ENCODE measurements at regions not wholly inside any gene's neighbourhood (a gene's known extent, or its start where the extent isn't known, plus 50 kb on each side); places are given as distances from the start of the nearest gene placed in this dataset.

- no peaks in the 10 kb centered on the region for H3K4me1 Mint-ChIP-seq
- no peaks in the 10 kb centered on the region for H3K9me3 ChIP-seq (replicated peaks in 1 of 2; ENCODE audit: control insufficient read depth in 1 of 2, insufficient read depth in 1 of 2, low read length in 2 of 2)
- H4K20me1 ChIP-seq (ENCODE audit: insufficient read depth, low read length) = no peaks in the 10 kb centered on the region
- H3K36me3 ChIP-seq (replicated peaks in 1 of 2; ENCODE audit: control insufficient read depth in 1 of 2, insufficient read depth in 2 of 2, low read length in 2 of 2) = no peaks in the 10 kb centered on the region
- intact Hi-C loops (cut with micrococcal nuclease) = no loop called here
- H3K4me3 ChIP-seq (replicated peaks in 1 of 3; ENCODE audit: low read depth in 2 of 3, low read length in 3 of 3) = no peak overlapping the region
- H3K27me3 Mint-ChIP-seq (ENCODE audit: low read depth in 3 of 3) = peaks cover 0 to 4% (median 2%) of the 10 kb centered on the region in 3 donors
- no peak overlapping the region for H3K9ac ChIP-seq (ENCODE audit: insufficient read depth, low read length, poor library complexity, severe bottlenecking)
- no peaks in the 10 kb centered on the region for H3K36me3 Mint-ChIP-seq
- no peak for DNase-seq
- H3K4me3 Mint-ChIP-seq = no peak overlapping the region
- no peak overlapping the region for H2AFZ ChIP-seq (ENCODE audit: insufficient read depth, low read depth, low read length, poor library complexity, severe bottlenecking)
- H3K27ac ChIP-seq (ENCODE audit: low read depth in 1 of 2, low read length in 2 of 2) = no peak overlapping the region
- H3K27ac Mint-ChIP-seq = no peak overlapping the region
- WGBS (ENCODE audit: insufficient coverage) = no CpG with 5 or more reads among the region's 1 CpG
- peaks cover 0 to 1% (median 0%) of the 10 kb centered on the region in 7 donors for H3K9me3 Mint-ChIP-seq
- no peak overlapping the region for H3K4me2 ChIP-seq (replicated peaks; ENCODE audit: extremely low read depth, low read length, poor library complexity, severe bottlenecking)
- H3K79me2 ChIP-seq (ENCODE audit: insufficient read depth, low read length) = no peaks in the 10 kb centered on the region
- no peak for TF ChIP-seq CTCF (IDR thresholded peaks at IDR 0.05)
- H3K4me1 ChIP-seq (ENCODE audit: control insufficient read depth in 1 of 2, insufficient read depth in 2 of 2, low read length in 2 of 2) = no peaks in the 10 kb centered on the region
- no peaks in the 10 kb centered on the region for H3K27me3 ChIP-seq (ENCODE audit: control insufficient read depth in 2 of 2, insufficient read depth in 2 of 2, low read length in 2 of 2)
These were observed 207.1 kb upstream of the KYNU start for GRCh38 chr2:142670362-142670761.

GRCh38 chr2:142668420-142668819, 209.0 kb upstream of the KYNU start:
- H3K4me3 Mint-ChIP-seq = no peak overlapping the region
- no peaks in the 10 kb centered on the region for H3K79me2 ChIP-seq (ENCODE audit: insufficient read depth, low read length)
- WGBS (ENCODE audit: insufficient coverage) = no CpG with 5 or more reads among the region's 3 CpGs
- no peak for TF ChIP-seq CTCF (IDR thresholded peaks at IDR 0.05)
- no peaks in the 10 kb centered on the region for H3K27me3 ChIP-seq (ENCODE audit: control insufficient read depth in 2 of 2, insufficient read depth in 2 of 2, low read length in 2 of 2)
- no peaks in the 10 kb centered on the region for H3K9me3 ChIP-seq (replicated peaks in 1 of 2; ENCODE audit: control insufficient read depth in 1 of 2, insufficient read depth in 1 of 2, low read length in 2 of 2)
- H3K4me1 ChIP-seq (ENCODE audit: control insufficient read depth in 1 of 2, insufficient read depth in 2 of 2, low read length in 2 of 2) = no peaks in the 10 kb centered on the region
- H3K27ac Mint-ChIP-seq = no peak overlapping the region
- no peaks in the 10 kb centered on the region for H3K4me1 Mint-ChIP-seq
- peaks cover 0 to 1% (median 0%) of the 10 kb centered on the region in 7 donors for H3K9me3 Mint-ChIP-seq
- H4K20me1 ChIP-seq (ENCODE audit: insufficient read depth, low read length) = no peaks in the 10 kb centered on the region
- no peak overlapping the region for H3K4me2 ChIP-seq (replicated peaks; ENCODE audit: extremely low read depth, low read length, poor library complexity, severe bottlenecking)
- H3K9ac ChIP-seq (ENCODE audit: insufficient read depth, low read length, poor library complexity, severe bottlenecking) = no peak overlapping the region
- no peak overlapping the region for H2AFZ ChIP-seq (ENCODE audit: insufficient read depth, low read depth, low read length, poor library complexity, severe bottlenecking)
- H3K27ac ChIP-seq (ENCODE audit: low read depth in 1 of 2, low read length in 2 of 2) = no peak overlapping the region
- no peak for DNase-seq
- H3K36me3 Mint-ChIP-seq = no peaks in the 10 kb centered on the region
- intact Hi-C loops (cut with micrococcal nuclease) = no loop called here
- H3K36me3 ChIP-seq (replicated peaks in 1 of 2; ENCODE audit: control insufficient read depth in 1 of 2, insufficient read depth in 2 of 2, low read length in 2 of 2) = no peaks in the 10 kb centered on the region
- H3K27me3 Mint-ChIP-seq (ENCODE audit: low read depth in 3 of 3) = peaks cover 0 to 1% (median 0%) of the 10 kb centered on the region in 3 donors
- no peak overlapping the region for H3K4me3 ChIP-seq (replicated peaks in 1 of 3; ENCODE audit: low read depth in 2 of 3, low read length in 3 of 3)
